ENCODE measurements at regions not wholly inside any gene's neighbourhood (a gene's known extent, or its start where the extent isn't known, plus 50 kb on each side); places are given as distances from the start of the nearest gene placed in this dataset.

GRCh38 chr6:164693944-164694343 lies 615.5 kb downstream of the C6orf118 start:
- peak; percentile 46 to 84 for ATAC-seq
- WGBS = 27% methylated on average over 4 of the region's 4 CpGs

DNA sequence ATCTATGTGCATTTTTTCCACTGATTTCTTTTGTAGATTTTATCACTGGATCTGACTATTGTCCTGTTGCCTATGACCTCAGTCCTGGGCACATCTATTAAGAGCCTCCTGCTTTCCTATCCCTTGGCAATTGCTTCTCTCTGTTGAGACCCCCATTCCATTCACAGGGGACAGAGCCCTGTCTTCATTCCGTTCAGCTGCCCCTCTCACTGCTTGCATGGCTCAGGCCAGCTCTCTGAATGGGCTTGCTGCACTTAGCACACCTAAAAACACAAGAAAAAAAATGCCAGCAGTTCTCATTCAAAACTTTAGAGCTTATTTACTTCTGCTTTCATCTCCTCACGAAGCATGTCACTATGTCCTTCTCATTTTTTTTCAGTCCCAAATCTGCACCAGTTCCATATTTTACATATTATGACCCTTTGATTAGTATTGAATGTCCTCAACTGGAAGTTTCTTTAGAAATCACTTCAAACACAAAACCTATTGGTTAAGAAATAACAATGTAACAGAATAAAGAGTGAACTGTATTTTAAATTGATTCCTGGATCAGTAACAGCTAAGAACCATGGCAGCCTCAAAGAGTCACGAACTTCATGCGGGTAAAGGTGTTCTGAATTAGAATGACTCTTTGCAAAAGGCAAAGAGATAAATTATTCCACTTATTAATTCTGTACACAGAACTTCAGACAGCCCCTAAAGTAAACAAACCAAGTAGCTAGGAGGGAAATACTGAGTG lies 616.5 kb downstream of the C6orf118 start:
- 85% methylated on average over 4 of the region's 4 CpGs for WGBS
- Histone ChIP-seq H3K27me3 (ENCODE audit: control insufficient read depth, insufficient read depth) (no peaks in the 10 kb centered on the region), H3K4me3 (ENCODE audit: low read length) (no peak overlapping the region), H3K27ac (ENCODE audit: low read length) (no peak overlapping the region), H3K4me1 (ENCODE audit: control insufficient read depth, insufficient read depth, low read length) (no peaks in the 10 kb centered on the region), H3K9me3 (ENCODE audit: control insufficient read depth, low read length) (no peaks in the 10 kb centered on the region)
- intact Hi-C loops (cut with DNase I) = no loop called here
- DNase-seq (no peak), ATAC-seq (no peak)

More at GRCh38 chr6:164693944-164694343, 615.5 kb downstream of the C6orf118 start:
- no peak overlapping the region for H3K4me3 ChIP-seq (ENCODE audit: low read length)
- DNase-seq = peak in 1 of 3 donors; percentile 24
- no peaks in the 10 kb centered on the region for H3K9me3 ChIP-seq (ENCODE audit: control insufficient read depth, low read length)
- intact Hi-C loops (cut with DNase I) = no loop called here
- H3K4me1 ChIP-seq (ENCODE audit: control insufficient read depth, insufficient read depth, low read length) = no peaks in the 10 kb centered on the region
- H3K27me3 ChIP-seq (ENCODE audit: control insufficient read depth, insufficient read depth) = no peaks in the 10 kb centered on the region
- H3K27ac ChIP-seq (ENCODE audit: low read length) = no peak overlapping the region

DNA sequence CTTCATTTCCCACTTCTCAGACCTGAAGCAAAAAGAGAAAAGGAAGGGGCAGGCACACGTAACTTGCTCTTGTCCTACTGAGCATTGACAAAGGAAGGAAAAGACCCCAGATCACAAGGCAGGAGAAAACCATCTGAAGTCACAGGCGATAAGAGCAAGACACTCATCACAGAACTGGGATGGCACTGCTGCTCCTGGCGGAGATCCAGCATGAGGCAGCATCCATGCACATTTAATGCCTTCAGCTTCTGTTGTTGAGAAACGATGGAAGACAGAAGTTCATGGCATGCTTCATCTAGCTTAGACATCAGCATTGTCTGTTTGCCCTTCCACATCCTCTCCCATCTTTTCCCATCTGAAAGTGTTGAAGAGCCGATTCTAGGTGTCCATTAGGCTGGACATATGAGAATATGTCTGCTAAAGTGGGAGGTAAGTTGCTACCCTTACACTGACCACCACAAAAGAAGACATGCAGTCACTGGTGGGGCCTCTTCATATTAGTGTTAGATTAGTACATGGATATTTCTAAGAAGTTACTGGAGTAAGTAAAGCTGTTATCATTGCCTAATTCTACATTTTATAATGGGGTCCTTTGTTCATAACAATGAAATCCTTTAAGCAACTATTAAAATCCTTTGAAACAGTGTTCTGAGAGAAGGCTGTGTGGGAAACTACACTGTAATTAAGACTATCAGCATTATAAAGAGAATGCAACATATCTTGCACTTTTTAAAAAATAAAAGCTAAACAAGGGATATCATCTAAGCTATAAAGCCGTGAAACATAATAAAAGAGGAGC lies 618.5 kb downstream of the C6orf118 start:
- intact Hi-C loops (cut with DNase I) = no loop called here
- no peak for ATAC-seq

GRCh38 chr6:164690241-164690640 lies 619.2 kb downstream of the C6orf118 start:
- Histone ChIP-seq H3K4me3 (ENCODE audit: low read length) (no peak overlapping the region), H3K9me3 (ENCODE audit: control insufficient read depth, low read length) (no peaks in the 10 kb centered on the region), H3K4me1 (ENCODE audit: control insufficient read depth, insufficient read depth, low read length) (no peaks in the 10 kb centered on the region), H3K27me3 (ENCODE audit: control insufficient read depth, insufficient read depth) (no peaks in the 10 kb centered on the region), H3K27ac (ENCODE audit: low read length) (no peak overlapping the region)
- ATAC-seq (no peak), DNase-seq (no peak)
- intact Hi-C loops (cut with DNase I) = no loop called here
- 88% methylated on average over 5 of the region's 5 CpGs for WGBS

More for the DNA sequence above, 618.5 kb downstream of the C6orf118 start:
- DNase-seq = no peak
- H3K27ac ChIP-seq (ENCODE audit: low read length) = no peak overlapping the region
- H3K4me1 ChIP-seq (ENCODE audit: control insufficient read depth, insufficient read depth, low read length) = no peaks in the 10 kb centered on the region
- WGBS = 77% methylated on average over 6 of the region's 6 CpGs
- no peaks in the 10 kb centered on the region for H3K9me3 ChIP-seq (ENCODE audit: control insufficient read depth, low read length)
- H3K27me3 ChIP-seq (ENCODE audit: control insufficient read depth, insufficient read depth) = no peaks in the 10 kb centered on the region
- no peak overlapping the region for H3K4me3 ChIP-seq (ENCODE audit: low read length)

DNA sequence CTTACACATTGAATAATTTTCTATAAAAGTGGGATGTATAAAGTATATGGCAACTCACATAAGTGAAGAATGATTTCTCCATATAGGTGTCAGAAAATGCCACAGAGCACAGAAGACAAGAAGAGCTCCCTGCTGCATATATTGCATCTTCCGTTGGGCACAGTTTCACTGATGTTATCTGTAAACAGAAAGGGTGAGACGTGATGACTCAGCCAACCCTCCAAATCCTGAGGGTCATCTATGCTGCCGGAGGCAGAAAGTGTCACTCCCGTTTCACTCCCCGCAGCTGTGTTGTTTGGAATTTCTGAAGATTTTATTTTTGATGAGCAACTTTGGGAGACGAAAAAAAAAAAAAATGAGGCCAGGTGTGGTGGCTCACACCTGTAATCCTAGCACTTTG lies 644.1 kb downstream of the C6orf118 start:
- intact Hi-C loops (cut with DNase I) = no loop called here
- H3K4me3 ChIP-seq (ENCODE audit: low read length) = no peak overlapping the region
- H3K27ac ChIP-seq (ENCODE audit: low read length) = no peak overlapping the region
- no peaks in the 10 kb centered on the region for H3K27me3 ChIP-seq (ENCODE audit: control insufficient read depth, insufficient read depth)
- DNase-seq (no peak), ATAC-seq (no peak)
- no peaks in the 10 kb centered on the region for H3K9me3 ChIP-seq (ENCODE audit: control insufficient read depth, low read length)
- H3K4me1 ChIP-seq (ENCODE audit: control insufficient read depth, insufficient read depth, low read length) = no peaks in the 10 kb centered on the region
- WGBS = 68% methylated on average over 6 of the region's 6 CpGs

DNA sequence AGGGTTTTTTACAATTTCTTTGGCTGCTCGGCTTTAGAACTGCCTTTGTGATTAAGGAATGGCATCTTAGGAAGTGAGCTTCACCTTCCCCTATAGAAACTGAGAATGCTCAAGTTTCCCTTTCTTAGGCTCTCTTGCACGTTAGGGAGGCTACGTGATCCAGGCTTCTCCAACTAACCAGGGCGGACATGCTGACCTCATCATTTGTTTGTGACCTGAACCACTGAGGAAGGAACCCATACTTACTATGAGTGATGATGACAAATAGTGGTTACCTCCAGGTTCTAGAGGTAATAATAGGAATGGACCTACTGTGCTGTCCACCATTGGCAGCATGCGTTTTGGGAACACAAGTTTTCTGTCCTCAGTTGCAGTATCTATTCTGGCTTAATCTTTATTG lies 645.8 kb downstream of the C6orf118 start:
- WGBS = 90% methylated on average over 5 of the region's 5 CpGs
- ATAC-seq = no peak
- H3K4me1 ChIP-seq (ENCODE audit: control insufficient read depth, insufficient read depth, low read length) = no peaks in the 10 kb centered on the region
- H3K9me3 ChIP-seq (ENCODE audit: control insufficient read depth, low read length) = no peaks in the 10 kb centered on the region
- no peak overlapping the region for H3K27ac ChIP-seq (ENCODE audit: low read length)
- H3K4me3 ChIP-seq (ENCODE audit: low read length) = no peak overlapping the region
- H3K27me3 ChIP-seq (ENCODE audit: control insufficient read depth, insufficient read depth) = no peaks in the 10 kb centered on the region
- DNase-seq = no peak
- intact Hi-C loops (cut with DNase I) = no loop called here

DNA sequence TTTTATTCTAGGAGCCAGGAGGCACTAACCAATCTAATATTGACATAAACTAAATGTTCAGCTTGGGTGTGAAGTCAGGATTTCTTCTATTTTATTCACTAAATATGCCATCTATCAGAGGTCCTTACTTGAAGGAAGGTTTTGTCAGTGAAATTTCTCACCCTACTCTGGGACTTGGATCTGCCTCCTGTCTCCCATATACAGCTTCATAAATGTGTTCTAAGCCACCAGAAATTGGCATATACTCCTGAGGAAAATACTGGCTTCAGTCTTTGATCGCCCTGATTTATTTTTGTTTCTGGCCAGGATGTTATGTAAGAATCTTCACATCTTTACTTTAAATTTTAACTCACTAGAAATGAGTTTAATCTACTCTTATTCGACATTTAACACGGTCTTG lies 647.7 kb downstream of the C6orf118 start:
- DNase-seq = no peak
- H3K27ac ChIP-seq (ENCODE audit: low read length) = no peak overlapping the region
- H3K4me1 ChIP-seq (ENCODE audit: control insufficient read depth, insufficient read depth, low read length) = no peaks in the 10 kb centered on the region
- H3K9me3 ChIP-seq (ENCODE audit: control insufficient read depth, low read length) = no peaks in the 10 kb centered on the region
- WGBS = 87% methylated on average over 3 of the region's 3 CpGs
- ATAC-seq = no peak
- H3K27me3 ChIP-seq (ENCODE audit: control insufficient read depth, insufficient read depth) = no peaks in the 10 kb centered on the region
- no peak overlapping the region for H3K4me3 ChIP-seq (ENCODE audit: low read length)
- intact Hi-C loops (cut with DNase I) = no loop called here

DNA sequence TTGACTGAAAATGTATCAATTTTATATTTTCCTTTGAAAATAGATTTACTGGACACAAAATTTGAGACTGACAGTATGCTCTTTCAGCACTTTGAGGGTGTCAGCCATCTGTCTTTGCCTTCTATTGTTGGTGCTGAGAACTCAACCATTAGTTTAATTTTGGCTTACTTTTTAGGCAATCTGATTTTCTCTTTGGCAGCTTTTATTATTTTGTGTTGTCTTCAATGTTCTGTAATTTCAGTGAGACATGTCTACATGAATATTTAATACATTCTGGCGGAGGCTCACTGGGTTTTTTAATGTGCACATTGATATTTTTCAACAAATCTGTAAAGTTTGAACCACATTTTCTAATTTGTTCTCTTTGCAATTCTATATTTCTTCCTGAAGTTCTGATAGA lies 648.6 kb downstream of the C6orf118 start:
- no peak for DNase-seq
- Histone ChIP-seq H3K4me3 (ENCODE audit: low read length) (no peak overlapping the region), H3K4me1 (ENCODE audit: control insufficient read depth, insufficient read depth, low read length) (no peaks in the 10 kb centered on the region), H3K9me3 (ENCODE audit: control insufficient read depth, low read length) (no peaks in the 10 kb centered on the region), H3K27ac (ENCODE audit: low read length) (no peak overlapping the region), H3K27me3 (ENCODE audit: control insufficient read depth, insufficient read depth) (no peaks in the 10 kb centered on the region)
- WGBS = 86% methylated on average over 1 of the region's 1 CpG
- intact Hi-C loops (cut with DNase I) = no loop called here
- no peak for ATAC-seq

GRCh38 chr6:164640956-164641355 lies 668.4 kb downstream of the C6orf118 start:
- Histone ChIP-seq H3K9me3 (ENCODE audit: control insufficient read depth, low read length) (no peaks in the 10 kb centered on the region), H3K4me1 (ENCODE audit: control insufficient read depth, insufficient read depth, low read length) (no peaks in the 10 kb centered on the region), H3K27ac (ENCODE audit: low read length) (no peak overlapping the region), H3K27me3 (ENCODE audit: control insufficient read depth, insufficient read depth) (no peaks in the 10 kb centered on the region), H3K4me3 (ENCODE audit: low read length) (no peak overlapping the region)
- ATAC-seq (no peak), DNase-seq (no peak)
- 54% methylated on average over 4 of the region's 4 CpGs for WGBS
- intact Hi-C loops (cut with DNase I) = no loop called here

GRCh38 chr6:164628302-164628931 lies 681.0 kb downstream of the C6orf118 start:
- ATAC-seq = no peak
- Histone ChIP-seq H3K9me3 (ENCODE audit: control insufficient read depth, low read length) (no peaks in the 10 kb centered on the region), H3K27ac (ENCODE audit: low read length) (no peak overlapping the region), H3K4me1 (ENCODE audit: control insufficient read depth, insufficient read depth, low read length) (no peaks in the 10 kb centered on the region), H3K27me3 (ENCODE audit: control insufficient read depth, insufficient read depth) (no peaks in the 10 kb centered on the region), H3K4me3 (ENCODE audit: low read length) (no peak overlapping the region)
- DNase-seq = no peak
- intact Hi-C loops (cut with DNase I) = no loop called here
- WGBS = 94% methylated on average over 2 of the region's 2 CpGs

DNA sequence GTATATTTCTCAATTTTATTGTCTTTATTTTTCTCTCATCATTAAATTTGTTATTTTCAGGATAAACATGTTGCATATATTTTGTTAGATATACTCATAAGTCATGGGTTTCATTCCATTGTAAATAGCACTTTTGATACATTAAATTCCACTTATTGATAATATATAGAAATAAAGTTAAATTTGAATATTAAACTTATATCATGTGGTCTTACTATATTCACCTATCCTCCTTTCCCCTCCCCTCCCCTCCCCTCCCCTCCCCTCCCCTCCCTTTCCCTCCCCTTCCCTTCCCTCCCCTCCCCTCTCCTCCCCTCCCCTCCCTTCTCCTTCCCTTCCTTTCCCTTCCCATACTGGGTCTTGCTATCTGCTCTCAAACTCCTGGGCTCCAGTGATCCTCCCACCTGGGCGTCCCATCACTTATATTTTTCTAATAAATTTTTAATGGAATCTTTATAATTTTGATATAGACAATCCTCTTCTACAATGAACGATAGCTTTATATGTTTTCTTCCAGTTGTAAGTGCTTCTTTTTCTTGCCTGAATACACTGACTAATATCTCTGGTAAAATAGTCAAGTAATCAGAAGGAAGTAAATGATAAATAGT lies 692.4 kb downstream of the C6orf118 start:
- Histone ChIP-seq H3K27ac (ENCODE audit: low read length) (no peak overlapping the region), H3K4me1 (ENCODE audit: control insufficient read depth, insufficient read depth, low read length) (no peaks in the 10 kb centered on the region), H3K4me3 (ENCODE audit: low read length) (no peak overlapping the region), H3K9me3 (ENCODE audit: control insufficient read depth, low read length) (no peaks in the 10 kb centered on the region), H3K27me3 (ENCODE audit: control insufficient read depth, insufficient read depth) (no peaks in the 10 kb centered on the region)
- no peak for ATAC-seq
- WGBS = 88% methylated on average over 2 of the region's 2 CpGs
- intact Hi-C loops (cut with DNase I) = no loop called here
- DNase-seq = no peak

Data from right cardiac atrium (tissue), 5 donors.